ENCODE measurements at regions not wholly inside any gene's neighbourhood (a gene's known extent, or its start where the extent isn't known, plus 50 kb on each side); places are given as distances from the start of the nearest gene placed in this dataset.

GRCh38 chrX:118167361-118167760, 50.8 kb upstream of the KLHL13 start:
- no peaks in the 10 kb centered on the region for H3K79me2 ChIP-seq (ENCODE audit: low read length)
- H3K27ac ChIP-seq (ENCODE audit: low read length), result no peak overlapping the region
- no peaks in the 10 kb centered on the region for H4K20me1 ChIP-seq (ENCODE audit: insufficient read depth, low read length)
- H3K4me2 ChIP-seq (ENCODE audit: low read length), result no peak overlapping the region
- H3K9ac ChIP-seq (ENCODE audit: low read length), result no peak overlapping the region
- H3K9me3 ChIP-seq (ENCODE audit: insufficient read depth, low read length), result no peaks in the 10 kb centered on the region
- peaks cover 10% of the 10 kb centered on the region for H3K4me1 ChIP-seq (ENCODE audit: low read length)
- no peaks in the 10 kb centered on the region for H3K27me3 ChIP-seq (ENCODE audit: low read depth, low read length)
- no peaks in the 10 kb centered on the region for H3K36me3 ChIP-seq (replicated peaks; ENCODE audit: low read depth, low read length)
- TF ChIP-seq EZH2phosphoT487 (IDR thresholded peaks at IDR 0.05; ENCODE audit: low read depth) (no peak), CTCF (IDR thresholded peaks at IDR 0.05; ENCODE audit: low read depth, low read length) (no peak)
- H3K4me3 ChIP-seq (ENCODE audit: low read length), result no peak overlapping the region
- no peak overlapping the region for H2AFZ ChIP-seq (ENCODE audit: low read depth, low read length)

- no peak for TF ChIP-seq EZH2phosphoT487 (IDR thresholded peaks at IDR 0.05; ENCODE audit: low read depth)
- no peak for TF ChIP-seq CTCF (IDR thresholded peaks at IDR 0.05; ENCODE audit: low read depth, low read length)
- H3K9me3 ChIP-seq (ENCODE audit: insufficient read depth, low read length), result no peaks in the 10 kb centered on the region
Measured at GRCh38 chrX:118171356-118171755, 54.7 kb upstream of the KLHL13 start.

GRCh38 chrX:118174516-118175098, 58.0 kb upstream of the KLHL13 start:
- H3K36me3 ChIP-seq (replicated peaks; ENCODE audit: low read depth, low read length), result no peaks in the 10 kb centered on the region
- no peaks in the 10 kb centered on the region for H3K79me2 ChIP-seq (ENCODE audit: low read length)
- no peak for TF ChIP-seq CTCF (IDR thresholded peaks at IDR 0.05; ENCODE audit: low read depth, low read length)
- no peak for TF ChIP-seq EZH2phosphoT487 (IDR thresholded peaks at IDR 0.05; ENCODE audit: low read depth)
- no peaks in the 10 kb centered on the region for H3K9me3 ChIP-seq (ENCODE audit: insufficient read depth, low read length)
- H3K4me2 ChIP-seq (ENCODE audit: low read length), result no peak overlapping the region
- no peak overlapping the region for H3K27ac ChIP-seq (ENCODE audit: low read length)
- H2AFZ ChIP-seq (ENCODE audit: low read depth, low read length), result no peak overlapping the region
- H3K9ac ChIP-seq (ENCODE audit: low read length), result no peak overlapping the region
- H4K20me1 ChIP-seq (ENCODE audit: insufficient read depth, low read length), result no peaks in the 10 kb centered on the region
- peaks cover 10% of the 10 kb centered on the region for H3K4me1 ChIP-seq (ENCODE audit: low read length)
- no peaks in the 10 kb centered on the region for H3K27me3 ChIP-seq (ENCODE audit: low read depth, low read length)
- H3K4me3 ChIP-seq (ENCODE audit: low read length), result no peak overlapping the region

More at GRCh38 chrX:118171356-118171755, 54.7 kb upstream of the KLHL13 start:
- H4K20me1 ChIP-seq (ENCODE audit: insufficient read depth, low read length), result no peaks in the 10 kb centered on the region
- peak overlapping the region; percentile 9; the same call in 1 of the 2 replicates for H3K4me2 ChIP-seq (ENCODE audit: low read length)
- no peak overlapping the region for H3K9ac ChIP-seq (ENCODE audit: low read length)
- no peak overlapping the region for H3K27ac ChIP-seq (ENCODE audit: low read length)
- no peaks in the 10 kb centered on the region for H3K27me3 ChIP-seq (ENCODE audit: low read depth, low read length)
- H3K4me1 ChIP-seq (ENCODE audit: low read length), result peaks cover 10% of the 10 kb centered on the region
- H3K79me2 ChIP-seq (ENCODE audit: low read length), result no peaks in the 10 kb centered on the region
- H3K4me3 ChIP-seq (ENCODE audit: low read length), result no peak overlapping the region
- H2AFZ ChIP-seq (ENCODE audit: low read depth, low read length), result no peak overlapping the region
- no peaks in the 10 kb centered on the region for H3K36me3 ChIP-seq (replicated peaks; ENCODE audit: low read depth, low read length)

- Histone ChIP-seq H3K36me3 (replicated peaks; ENCODE audit: low read depth, low read length) (no peaks in the 10 kb centered on the region), H3K9me3 (ENCODE audit: insufficient read depth, low read length) (no peaks in the 10 kb centered on the region), H3K9ac (ENCODE audit: low read length) (no peak overlapping the region), H3K79me2 (ENCODE audit: low read length) (no peaks in the 10 kb centered on the region), H3K27ac (ENCODE audit: low read length) (no peak overlapping the region), H4K20me1 (ENCODE audit: insufficient read depth, low read length) (no peaks in the 10 kb centered on the region), H2AFZ (ENCODE audit: low read depth, low read length) (no peak overlapping the region), H3K4me2 (ENCODE audit: low read length) (no peak overlapping the region), H3K4me1 (ENCODE audit: low read length) (no peaks in the 10 kb centered on the region), H3K4me3 (ENCODE audit: low read length) (no peak overlapping the region), H3K27me3 (ENCODE audit: low read depth, low read length) (no peaks in the 10 kb centered on the region)
- TF ChIP-seq CTCF (IDR thresholded peaks at IDR 0.05; ENCODE audit: low read depth, low read length) (no peak), EZH2phosphoT487 (IDR thresholded peaks at IDR 0.05; ENCODE audit: low read depth) (no peak)
Measured at GRCh38 chrX:118177708-118178107, 61.1 kb upstream of the KLHL13 start.
